ENCODE measurements at regions not wholly inside any gene's neighbourhood (a gene's known extent, or its start where the extent isn't known, plus 50 kb on each side); places are given as distances from the start of the nearest gene placed in this dataset.
"Not testable (repeated sequence)": the region's sequence is repeated elsewhere in the genome, so short reads cannot be mapped to it uniquely, and the experiment has no call there.

GRCh38 chrX:3440981-3441380 is 94.5 kb upstream of the MXRA5 start:
- peaks cover 8% of the 10 kb centered on the region for H3K4me1 Mint-ChIP-seq
- no peak overlapping the region for H3K27ac Mint-ChIP-seq
- H3K36me3 Mint-ChIP-seq (ENCODE audit: low read depth), result peaks cover 4% of the 10 kb centered on the region
- TF ChIP-seq, protein P1, sequence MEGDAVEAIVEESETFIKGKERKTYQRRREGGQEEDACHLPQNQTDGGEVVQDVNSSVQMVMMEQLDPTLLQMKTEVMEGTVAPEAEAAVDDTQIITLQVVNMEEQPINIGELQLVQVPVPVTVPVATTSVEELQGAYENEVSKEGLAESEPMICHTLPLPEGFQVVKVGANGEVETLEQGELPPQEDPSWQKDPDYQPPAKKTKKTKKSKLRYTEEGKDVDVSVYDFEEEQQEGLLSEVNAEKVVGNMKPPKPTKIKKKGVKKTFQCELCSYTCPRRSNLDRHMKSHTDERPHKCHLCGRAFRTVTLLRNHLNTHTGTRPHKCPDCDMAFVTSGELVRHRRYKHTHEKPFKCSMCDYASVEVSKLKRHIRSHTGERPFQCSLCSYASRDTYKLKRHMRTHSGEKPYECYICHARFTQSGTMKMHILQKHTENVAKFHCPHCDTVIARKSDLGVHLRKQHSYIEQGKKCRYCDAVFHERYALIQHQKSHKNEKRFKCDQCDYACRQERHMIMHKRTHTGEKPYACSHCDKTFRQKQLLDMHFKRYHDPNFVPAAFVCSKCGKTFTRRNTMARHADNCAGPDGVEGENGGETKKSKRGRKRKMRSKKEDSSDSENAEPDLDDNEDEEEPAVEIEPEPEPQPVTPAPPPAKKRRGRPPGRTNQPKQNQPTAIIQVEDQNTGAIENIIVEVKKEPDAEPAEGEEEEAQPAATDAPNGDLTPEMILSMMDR (IDR thresholded peaks at IDR 0.05), result no peak
- H3K27me3 Mint-ChIP-seq (ENCODE audit: low read depth, poor library complexity), result peaks cover 7% of the 10 kb centered on the region
- peaks cover 20% of the 10 kb centered on the region for H3K9me3 Mint-ChIP-seq
- no peak overlapping the region for H3K4me3 Mint-ChIP-seq
- DNase-seq, result no peak

DNA sequence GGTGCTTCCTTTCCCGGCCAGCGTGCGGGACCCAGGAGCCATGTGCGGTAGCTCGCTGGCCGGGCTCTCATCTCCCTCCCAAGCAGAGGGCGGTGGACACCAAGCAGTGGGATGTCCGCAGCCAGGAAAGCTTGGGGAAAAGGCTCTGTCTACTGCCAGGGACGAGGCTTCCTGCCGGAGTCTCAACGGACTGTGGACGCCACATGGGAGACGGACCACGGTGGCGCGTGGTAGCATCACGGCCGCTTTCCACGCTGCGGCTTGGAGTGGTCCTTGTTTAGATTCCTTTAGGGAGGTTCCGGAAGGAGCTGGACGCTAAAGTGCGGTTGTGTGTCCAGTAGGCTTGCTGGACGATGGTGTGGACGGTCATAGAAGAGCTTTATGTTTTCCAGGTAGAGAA is 89.5 kb upstream of the MXRA5 start:
- not testable (repeated sequence) for H3K27ac Mint-ChIP-seq; H3K4me1 Mint-ChIP-seq; H3K27me3 Mint-ChIP-seq (ENCODE audit: low read depth, poor library complexity); H3K4me3 Mint-ChIP-seq; H3K36me3 Mint-ChIP-seq (ENCODE audit: low read depth); DNase-seq
- H3K9me3 Mint-ChIP-seq, result peaks cover 14% of the 10 kb centered on the region

- peaks cover 10% of the 10 kb centered on the region for H3K9me3 Mint-ChIP-seq
- TF ChIP-seq, protein P1 (IDR thresholded peaks at IDR 0.05), result no peak
- no peaks in the 10 kb centered on the region for H3K4me1 Mint-ChIP-seq
- DNase-seq, result no peak
- peaks cover 4% of the 10 kb centered on the region for H3K36me3 Mint-ChIP-seq (ENCODE audit: low read depth)
- no peak overlapping the region for H3K4me3 Mint-ChIP-seq
- H3K27me3 Mint-ChIP-seq (ENCODE audit: low read depth, poor library complexity), result peaks cover 9% of the 10 kb centered on the region
- no peak overlapping the region for H3K27ac Mint-ChIP-seq
Measured at GRCh38 chrX:3435057-3435456, 88.6 kb upstream of the MXRA5 start.

- TF ChIP-seq, protein P1 (IDR thresholded peaks at IDR 0.05), result no peak
- Mint-ChIP-seq H3K4me1 (peaks cover 4% of the 10 kb centered on the region), H3K9me3 (no peaks in the 10 kb centered on the region), H3K27me3 (ENCODE audit: low read depth, poor library complexity) (peaks cover 12% of the 10 kb centered on the region), H3K4me3 (no peak overlapping the region), H3K36me3 (ENCODE audit: low read depth) (no peaks in the 10 kb centered on the region), H3K27ac (no peak overlapping the region)
- DNase-seq, result no peak
Measured at GRCh38 chrX:3428792-3429191, 82.3 kb upstream of the MXRA5 start.

- Mint-ChIP-seq H3K9me3 (no peaks in the 10 kb centered on the region), H3K27me3 (ENCODE audit: low read depth, poor library complexity) (peaks cover 9% of the 10 kb centered on the region), H3K27ac (no peak overlapping the region), H3K4me1 (peaks cover 4% of the 10 kb centered on the region), H3K36me3 (ENCODE audit: low read depth) (no peaks in the 10 kb centered on the region), H3K4me3 (no peak overlapping the region)
- no peak for DNase-seq
- TF ChIP-seq, protein P1 (IDR thresholded peaks at IDR 0.05), result no peak
Measured at GRCh38 chrX:3426552-3426951, 80.1 kb upstream of the MXRA5 start.

- Mint-ChIP-seq H3K27ac (no peak overlapping the region), H3K27me3 (ENCODE audit: low read depth, poor library complexity) (peaks cover 7% of the 10 kb centered on the region), H3K4me3 (no peak overlapping the region), H3K4me1 (peaks cover 4% of the 10 kb centered on the region), H3K36me3 (ENCODE audit: low read depth) (no peaks in the 10 kb centered on the region), H3K9me3 (no peaks in the 10 kb centered on the region)
- DNase-seq, result no peak
- TF ChIP-seq, protein P1 (IDR thresholded peaks at IDR 0.05), result no peak
Measured at GRCh38 chrX:3425031-3425430, 78.6 kb upstream of the MXRA5 start.

Measured in nephron progenitor cell (in vitro differentiated cells).